Thymus (tissue), 11 donors: ENCODE measurements at regions not wholly inside any gene's neighbourhood (a gene's known extent, or its start where the extent isn't known, plus 50 kb on each side); places are given as distances from the start of the nearest gene placed in this dataset.

Experiments
- DNase-seq, 9 donors: peaks; one replicate each; pipeline ENCODE4 v3.0.0-alpha.2; 2013; ENCODE audit warnings: low spot score in 9 of 9, low read depth in 6 of 9, missing footprints in 1 of 9
- H3K27ac ChIP-seq, 2 donors: one replicate each; pipeline ENCODE4 v1.5.1; 2013; ENCODE audit warnings: control low read depth in 1 of 2, low read depth in 1 of 2, low read length in 1 of 2, mild to moderate bottlenecking in 1 of 2, moderate library complexity in 1 of 2
- H3K27me3 ChIP-seq, 2 donors: one replicate each; pipeline ENCODE4 v1.5.1; 2013; ENCODE audit warnings: low read length in 1 of 2; ENCODE audit not compliant: control insufficient read depth in 2 of 2, insufficient read depth in 1 of 2
- H3K36me3 ChIP-seq, 2 donors: one replicate each; pipeline ENCODE4 v1.5.1; 2013; ENCODE audit warnings: low read length in 1 of 2, mild to moderate bottlenecking in 1 of 2, moderate library complexity in 1 of 2; ENCODE audit not compliant: control insufficient read depth in 2 of 2, insufficient read depth in 2 of 2
- H3K4me1 ChIP-seq, 2 donors: one replicate each; pipeline ENCODE4 v1.5.1; 2013; ENCODE audit warnings: low read length in 2 of 2; ENCODE audit not compliant: control insufficient read depth in 2 of 2, insufficient read depth in 2 of 2
- H3K4me3 ChIP-seq, 2 donors: one replicate each; pipeline ENCODE4 v1.5.1; 2013; ENCODE audit warnings: low read length in 2 of 2, control low read depth in 1 of 2, mild to moderate bottlenecking in 1 of 2
- H3K9me3 ChIP-seq, 2 donors: one replicate each; pipeline ENCODE4 v1.5.1; 2013; ENCODE audit warnings: low read length in 1 of 2, mild to moderate bottlenecking in 1 of 2; ENCODE audit not compliant: control insufficient read depth in 2 of 2, insufficient read depth in 1 of 2
- WGBS: extraction: QIAGEN DNeasy Blood & Tissue Kit; methylation state at CpG from one replicate; pipeline ENCODE4 v1.1.7; 2013; 5-methylcytosine and 5-hydroxymethylcytosine counted together
- donor health status: healthy.

DNA sequence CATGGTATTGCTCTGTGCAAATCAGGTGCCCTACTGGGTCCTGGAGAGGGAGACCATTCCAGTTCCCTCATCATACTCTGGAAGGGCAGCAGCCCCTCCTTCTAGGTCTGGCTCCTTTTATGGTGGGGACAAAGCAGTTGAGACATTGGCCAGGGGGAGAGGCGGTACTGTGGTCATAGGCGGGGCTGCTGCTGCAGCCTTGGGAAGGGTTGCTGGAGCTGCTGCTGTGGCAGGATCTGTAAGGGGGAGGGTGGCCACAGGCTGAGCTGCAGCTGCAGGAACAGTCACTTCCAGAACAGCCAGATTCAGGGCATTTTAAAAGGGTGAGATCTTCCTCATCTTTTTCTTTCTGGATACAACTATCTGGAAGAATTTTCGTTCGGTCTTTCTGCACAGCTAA is 233.0 kb upstream of the SGCD start:
- Histone ChIP-seq H3K27me3 (no peaks in the 10 kb centered on the region), H3K4me3 (no peak overlapping the region), H3K4me1 (no peaks in the 10 kb centered on the region), H3K27ac (no peak overlapping the region), H3K9me3 (peaks cover 0 to 4% of the 10 kb centered on the region in 2 donors), H3K36me3 (no peaks in the 10 kb centered on the region)
- WGBS, result 84% methylated on average over 4 of the region's 4 CpGs
- no peak for DNase-seq

DNA sequence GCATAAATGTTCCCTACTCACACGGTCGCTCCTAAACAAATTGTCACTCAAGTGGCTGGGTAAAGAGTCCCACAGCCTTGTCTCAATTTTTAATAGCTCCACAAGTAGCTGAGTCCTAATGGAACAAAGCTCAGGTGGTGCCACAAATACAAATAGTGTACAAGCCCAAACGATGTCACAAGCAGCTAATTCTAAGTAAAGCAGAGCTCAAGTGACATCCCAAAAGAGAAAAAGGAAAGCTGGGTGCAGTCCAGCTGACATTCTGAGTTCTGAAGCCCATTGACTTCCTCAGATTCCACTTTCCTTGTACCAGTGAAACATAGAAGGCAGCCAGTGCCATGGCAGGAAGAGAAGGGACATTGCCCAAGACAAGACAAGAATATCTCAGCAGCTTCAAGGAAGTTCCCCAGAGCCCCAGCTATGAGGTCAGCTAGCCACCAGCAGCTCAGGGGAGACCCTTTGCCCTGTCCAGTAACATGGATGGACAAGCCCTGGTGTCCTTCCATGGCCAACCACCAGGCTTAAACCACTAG is 231.2 kb upstream of the SGCD start:
- no peak for DNase-seq

DNA sequence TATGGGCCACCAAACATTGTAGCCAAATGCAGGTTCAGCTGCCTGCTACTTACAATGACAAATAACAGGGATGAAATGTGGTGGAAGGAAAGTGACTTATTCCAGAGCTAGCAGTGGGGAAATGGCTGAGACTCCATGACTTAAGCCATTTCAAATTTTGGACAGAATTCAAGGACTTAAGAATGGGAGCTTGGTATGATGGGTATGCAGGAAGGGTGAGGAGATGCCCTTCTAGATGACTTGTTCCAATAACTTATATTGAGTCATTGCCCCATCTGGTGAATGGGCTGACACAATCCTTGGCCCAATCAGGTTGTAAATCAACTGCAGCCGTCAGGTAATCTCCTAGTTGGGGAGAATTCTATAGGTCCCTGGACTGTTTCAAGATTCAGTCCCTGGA is 230.7 kb upstream of the SGCD start:
- Histone ChIP-seq H3K4me3 (no peak overlapping the region), H3K4me1 (no peaks in the 10 kb centered on the region), H3K9me3 (no peaks in the 10 kb centered on the region), H3K36me3 (no peaks in the 10 kb centered on the region), H3K27ac (no peak overlapping the region), H3K27me3 (no peaks in the 10 kb centered on the region)
- WGBS, result 85% methylated on average over 1 of the region's 1 CpG
- no peak for DNase-seq

More for the DNA sequence above, 231.2 kb upstream of the SGCD start:
- Histone ChIP-seq H3K4me1 (no peaks in the 10 kb centered on the region), H3K27me3 (no peaks in the 10 kb centered on the region), H3K9me3 (no peaks in the 10 kb centered on the region), H3K36me3 (no peaks in the 10 kb centered on the region), H3K27ac (no peak overlapping the region), H3K4me3 (no peak overlapping the region)
- 94% methylated on average over 3 of the region's 3 CpGs for WGBS

DNA sequence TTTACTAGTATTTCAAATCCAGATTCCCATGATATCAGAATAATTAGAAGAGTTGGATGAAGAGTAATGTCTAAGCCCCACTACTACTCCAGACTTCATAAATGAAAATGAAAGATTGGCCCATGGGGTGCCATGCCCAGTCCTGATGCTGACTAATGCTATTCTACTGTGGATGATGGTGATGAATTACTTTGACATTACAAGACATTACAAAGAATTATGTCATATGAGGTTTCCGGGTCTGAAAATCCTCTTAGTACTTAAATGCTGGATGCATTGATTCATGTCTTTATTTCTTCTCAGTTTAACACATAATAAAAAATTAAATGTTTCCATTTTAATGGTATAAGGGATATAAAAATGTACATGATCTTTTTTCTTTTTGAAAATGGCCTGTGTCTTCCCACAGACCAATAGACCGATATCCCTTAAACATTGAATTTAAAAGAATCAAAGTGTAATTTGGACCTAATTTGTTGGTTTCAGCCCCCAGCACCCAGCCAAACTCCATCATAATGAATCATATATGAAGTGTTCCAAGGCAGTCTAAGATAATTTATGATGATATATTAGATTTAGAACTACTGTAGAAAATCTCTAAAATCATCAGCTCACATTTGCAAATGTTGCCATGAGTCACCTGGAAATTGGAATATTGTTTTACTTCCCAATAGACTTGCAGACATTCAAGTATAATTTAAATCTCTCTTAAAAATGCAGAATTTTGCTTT is 223.6 kb upstream of the SGCD start:
- 96% methylated on average over 2 of the region's 2 CpGs for WGBS
- Histone ChIP-seq H3K27me3 (no peaks in the 10 kb centered on the region), H3K4me3 (no peak overlapping the region), H3K36me3 (no peaks in the 10 kb centered on the region), H3K27ac (no peak overlapping the region), H3K4me1 (no peaks in the 10 kb centered on the region), H3K9me3 (no peaks in the 10 kb centered on the region)
- DNase-seq, result no peak

DNA sequence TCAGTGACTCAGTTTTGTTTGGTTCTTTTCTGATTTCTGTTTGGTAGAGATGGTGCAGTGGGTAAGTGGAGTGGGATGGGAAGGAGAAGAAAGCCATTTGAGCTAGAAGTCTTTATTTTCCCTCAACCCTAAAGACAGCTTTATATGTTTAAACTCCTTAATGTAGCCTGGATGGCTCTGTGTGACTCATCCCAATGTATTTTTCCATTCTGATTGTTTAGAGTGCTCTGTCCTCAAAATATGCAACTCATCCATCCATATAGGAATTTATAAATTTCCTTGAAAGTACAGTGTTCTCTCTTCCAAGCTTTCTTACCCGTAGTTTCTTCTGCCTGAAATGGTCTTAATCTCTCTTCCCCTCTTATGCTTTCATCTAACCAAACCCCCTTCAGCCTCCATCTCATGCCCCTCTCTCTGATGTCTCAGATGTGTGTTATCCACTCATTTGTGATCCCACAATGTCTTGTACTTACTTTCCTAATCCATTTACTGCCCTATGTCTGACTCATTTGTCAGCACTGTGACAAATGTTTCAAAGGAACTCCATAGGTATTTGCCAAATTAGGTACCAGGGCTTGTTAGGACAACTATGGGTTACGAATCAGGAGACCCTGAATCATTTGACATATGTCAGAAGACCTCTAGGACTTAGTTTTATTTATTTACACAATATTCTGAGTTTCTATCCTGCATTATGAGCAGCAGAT is 217.5 kb upstream of the SGCD start:
- no peak overlapping the region for H3K4me3 ChIP-seq
- no peaks in the 10 kb centered on the region for H3K36me3 ChIP-seq
- H3K27ac ChIP-seq, result no peak overlapping the region
- no peaks in the 10 kb centered on the region for H3K27me3 ChIP-seq
- WGBS, result 53% methylated on average over 2 of the region's 2 CpGs
- H3K4me1 ChIP-seq, result no peaks in the 10 kb centered on the region
- H3K9me3 ChIP-seq, result no peaks in the 10 kb centered on the region
- DNase-seq, result no peak

DNA sequence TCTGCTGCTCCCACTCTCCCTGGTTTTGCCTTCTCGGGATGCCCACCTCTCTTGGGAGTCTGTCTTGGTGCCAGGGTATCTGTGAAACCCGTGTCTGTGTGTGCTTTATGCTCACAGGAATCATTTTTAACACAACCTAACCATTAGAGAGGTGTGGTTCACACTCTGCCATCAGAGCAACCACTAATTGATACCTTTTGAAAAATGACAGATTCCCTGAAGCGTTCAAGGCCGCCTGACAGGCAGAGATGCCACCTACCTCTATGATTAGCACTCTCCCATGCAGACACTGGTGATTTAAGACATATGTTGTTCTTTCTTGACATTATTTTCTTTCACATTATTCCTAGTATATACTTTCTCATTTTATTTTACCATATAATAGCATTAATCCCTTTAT is 207.3 kb upstream of the SGCD start:
- no peak for DNase-seq
- Histone ChIP-seq H3K9me3 (no peaks in the 10 kb centered on the region), H3K4me3 (no peak overlapping the region), H3K4me1 (no peaks in the 10 kb centered on the region), H3K36me3 (no peaks in the 10 kb centered on the region), H3K27ac (no peak overlapping the region), H3K27me3 (no peaks in the 10 kb centered on the region)
- WGBS, result 79% methylated on average over 4 of the region's 4 CpGs

DNA sequence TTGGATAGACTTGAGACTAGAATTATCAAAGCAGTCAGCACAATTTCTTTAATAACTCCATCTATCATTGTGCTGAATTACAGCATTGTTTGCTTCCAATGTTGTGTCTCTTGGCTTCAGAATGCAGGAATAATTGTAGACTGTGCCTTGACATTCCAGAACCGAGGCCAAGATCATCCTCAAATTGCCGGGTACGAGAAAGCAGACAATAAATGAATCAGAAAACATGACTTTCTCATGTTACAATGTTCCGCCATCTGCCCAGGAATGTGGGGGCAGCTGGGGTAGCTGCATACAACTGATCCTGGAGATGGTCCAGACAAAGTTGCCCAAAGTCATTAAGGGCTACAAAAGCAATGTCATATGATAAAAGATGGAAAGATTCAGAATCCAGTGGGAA is 206.2 kb upstream of the SGCD start:
- H3K27me3 ChIP-seq, result no peaks in the 10 kb centered on the region
- no peaks in the 10 kb centered on the region for H3K36me3 ChIP-seq
- no peak overlapping the region for H3K27ac ChIP-seq
- H3K4me1 ChIP-seq, result no peaks in the 10 kb centered on the region
- DNase-seq, result no peak
- no peak overlapping the region for H3K4me3 ChIP-seq
- no peaks in the 10 kb centered on the region for H3K9me3 ChIP-seq
- 92% methylated on average over 4 of the region's 4 CpGs for WGBS

DNA sequence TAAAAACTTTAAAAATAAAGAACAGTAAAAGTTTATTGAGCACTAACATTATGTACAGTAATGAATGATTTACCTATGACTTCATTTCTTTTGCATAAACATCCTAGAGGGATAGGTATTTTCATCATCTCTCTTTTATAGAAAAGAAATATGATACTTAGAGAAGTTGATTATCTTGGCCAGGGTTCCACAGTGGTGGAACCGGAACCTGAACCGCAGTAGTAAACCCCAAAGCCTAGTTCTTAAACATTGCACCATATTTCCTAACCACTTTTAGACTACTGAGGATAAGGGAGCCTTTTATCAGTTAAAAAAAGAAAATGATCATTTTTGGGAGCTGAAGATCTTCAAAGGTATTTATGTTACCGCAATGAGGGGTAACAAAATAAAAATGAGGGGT is 205.7 kb upstream of the SGCD start:
- Histone ChIP-seq H3K4me3 (no peak overlapping the region), H3K27me3 (no peaks in the 10 kb centered on the region), H3K27ac (no peak overlapping the region), H3K36me3 (no peaks in the 10 kb centered on the region), H3K4me1 (no peaks in the 10 kb centered on the region), H3K9me3 (no peaks in the 10 kb centered on the region)
- 96% methylated on average over 3 of the region's 3 CpGs for WGBS
- DNase-seq, result no peak

DNA sequence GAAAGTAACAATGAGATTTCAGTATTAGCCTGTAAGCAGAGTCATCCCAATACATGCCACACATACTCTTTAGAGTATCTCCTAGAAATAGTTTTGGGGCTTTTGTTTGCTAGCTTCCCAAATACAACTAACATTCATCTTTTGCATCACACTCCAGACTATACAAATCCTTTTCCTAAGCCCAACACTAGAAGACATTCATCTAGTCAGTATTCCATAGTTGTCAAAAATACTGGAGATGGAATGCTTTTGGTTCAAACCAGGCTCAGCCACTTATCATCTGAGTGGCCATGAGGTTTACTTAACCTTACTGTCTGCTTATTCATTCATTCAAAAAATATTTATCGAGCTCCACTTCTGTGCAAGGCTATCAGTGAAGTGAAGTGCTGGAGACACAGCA is 205.1 kb upstream of the SGCD start:
- Histone ChIP-seq H3K4me1 (no peaks in the 10 kb centered on the region), H3K4me3 (no peak overlapping the region), H3K27me3 (no peaks in the 10 kb centered on the region), H3K9me3 (no peaks in the 10 kb centered on the region), H3K36me3 (no peaks in the 10 kb centered on the region), H3K27ac (no peak overlapping the region)
- WGBS, result 91% methylated on average over 1 of the region's 1 CpG
- no peak for DNase-seq
